T-helper 1 cell treated with Interleukin-12 subunit alpha and Interleukin-12 subunit beta and Interleukin-4 antibody, amounts not matched to agents 30 ng/mL and 1 ng/mL, for 36 hours (primary cell): ENCODE measurements at regions not wholly inside any gene's neighbourhood (a gene's known extent, or its start where the extent isn't known, plus 50 kb on each side); places are given as distances from the start of the nearest gene placed in this dataset.
"Not testable (repeated sequence)": the region's sequence is repeated elsewhere in the genome, so short reads cannot be mapped to it uniquely, and the experiment has no call there.

Experiments
- intact Hi-C: fragments of 100-400 bp; cut with micrococcal nuclease; formaldehyde crosslinking; loops from one replicate; pipeline ENCODE4 v1.15.1; 2024

GRCh38 chr14:106396999-106397398 is 870.6 kb downstream of the TMEM121 start:
- intact Hi-C loops, result no loop called here

GRCh38 chr14:106398931-106399331 is 872.5 kb downstream of the TMEM121 start:
- intact Hi-C loops, result loop anchor here (1.0 kb wide), 1 partner anchor 21 kb away; no protein-coding TSS in a partner anchor

GRCh38 chr14:106401316-106401715 is 874.9 kb downstream of the TMEM121 start:
- intact Hi-C loops, result not testable (repeated sequence)

DNA sequence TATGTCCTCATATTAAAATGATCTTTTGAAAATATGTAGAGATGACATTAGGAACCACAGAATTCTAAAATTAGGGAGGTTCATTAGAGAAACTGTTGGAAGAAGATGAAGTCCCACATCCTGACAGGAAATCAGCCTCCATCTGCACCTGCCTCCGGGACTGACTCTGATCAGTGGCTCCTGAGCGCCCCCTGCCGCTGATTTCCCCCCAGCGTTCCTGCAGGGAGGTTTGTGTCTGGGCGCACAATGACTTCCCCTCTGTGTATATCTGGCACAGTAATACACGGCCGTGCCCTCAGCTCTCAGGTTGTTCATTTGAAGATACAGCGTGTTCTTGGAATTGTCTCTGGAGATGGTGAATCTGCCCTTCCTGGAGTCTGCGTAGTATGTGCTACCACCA is 883.8 kb downstream of the TMEM121 start:
- intact Hi-C loops, result not testable (repeated sequence)

DNA sequence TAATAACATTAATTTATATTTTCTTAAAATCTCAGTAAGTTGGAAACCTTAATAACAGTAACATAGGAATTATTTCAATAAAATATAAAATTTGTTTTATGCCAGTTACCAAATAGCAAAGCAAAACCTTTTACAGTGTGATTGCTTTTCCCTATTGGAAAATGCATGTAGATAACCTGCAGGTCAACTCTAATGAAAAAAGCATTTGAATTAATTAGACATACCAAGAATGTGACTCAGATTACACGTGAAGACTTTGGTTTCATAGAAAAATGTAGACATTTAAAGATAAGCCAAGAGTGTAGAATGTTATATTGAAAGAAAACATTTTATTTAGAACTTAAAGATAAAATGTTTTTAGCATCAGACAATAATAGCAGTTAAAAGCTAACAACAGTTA is 888.1 kb downstream of the TMEM121 start:
- intact Hi-C loops, result no loop called here

- intact Hi-C loops, result loop anchor here (1.0 to 5.0 kb wide), 5 partner anchors 45 to 420 kb away; no protein-coding TSS in a partner anchor
Measured at GRCh38 chr14:106417224-106418049, 891.1 kb downstream of the TMEM121 start.

GRCh38 chr14:106419376-106419965 is 893.1 kb downstream of the TMEM121 start:
- intact Hi-C loops, result loop anchor here (5.0 kb wide), 1 partner anchor 422 kb away; no protein-coding TSS in a partner anchor

DNA sequence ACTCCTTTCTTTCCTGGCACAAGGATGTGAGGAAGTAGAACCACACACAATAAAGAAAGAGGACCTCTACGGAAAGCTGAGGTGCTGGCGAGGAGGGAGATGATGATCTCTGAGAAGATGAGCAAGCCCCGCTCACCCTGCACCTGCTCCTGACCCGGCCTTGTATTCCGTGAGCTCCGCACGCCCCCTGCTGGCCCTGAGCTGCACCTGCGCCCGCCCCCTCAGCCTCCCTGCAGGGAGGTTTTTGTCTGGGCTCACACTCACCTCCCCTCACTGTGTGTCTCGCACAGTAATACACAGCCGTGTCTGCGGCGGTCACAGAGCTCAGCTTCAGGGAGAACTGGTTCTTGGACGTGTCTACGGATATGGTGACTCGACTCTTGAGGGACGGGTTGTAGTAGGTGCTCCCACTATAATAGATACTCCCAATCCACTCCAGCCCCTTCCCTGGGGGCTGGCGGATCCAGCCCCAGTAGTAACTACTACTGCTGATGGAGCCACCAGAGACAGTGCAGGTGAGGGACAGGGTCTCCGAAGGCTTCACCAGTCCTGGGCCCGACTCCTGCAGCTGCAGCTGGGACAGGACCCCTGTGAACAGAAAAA is 895.1 kb downstream of the TMEM121 start:
- intact Hi-C loops, result not testable (repeated sequence)

DNA sequence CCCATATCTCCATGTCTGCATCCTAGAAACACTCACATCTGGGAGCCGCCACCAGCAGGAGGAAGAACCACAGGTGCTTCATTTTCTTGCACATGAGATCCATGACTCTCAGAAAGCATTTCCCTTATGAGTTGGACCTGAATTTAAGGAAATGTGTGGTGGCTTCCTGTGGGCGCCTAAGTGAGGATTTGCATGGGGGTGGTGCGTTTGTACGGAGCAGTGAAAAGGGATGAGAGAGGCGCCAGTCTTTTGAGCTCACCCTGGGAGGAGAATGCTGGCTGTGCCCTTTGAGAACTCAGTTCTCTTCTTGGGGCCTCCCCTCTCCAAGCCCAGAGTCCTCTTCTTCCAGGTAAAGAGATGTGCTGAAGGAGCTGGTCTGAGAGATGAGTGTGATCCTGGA is 895.7 kb downstream of the TMEM121 start:
- intact Hi-C loops, result no loop called here

DNA sequence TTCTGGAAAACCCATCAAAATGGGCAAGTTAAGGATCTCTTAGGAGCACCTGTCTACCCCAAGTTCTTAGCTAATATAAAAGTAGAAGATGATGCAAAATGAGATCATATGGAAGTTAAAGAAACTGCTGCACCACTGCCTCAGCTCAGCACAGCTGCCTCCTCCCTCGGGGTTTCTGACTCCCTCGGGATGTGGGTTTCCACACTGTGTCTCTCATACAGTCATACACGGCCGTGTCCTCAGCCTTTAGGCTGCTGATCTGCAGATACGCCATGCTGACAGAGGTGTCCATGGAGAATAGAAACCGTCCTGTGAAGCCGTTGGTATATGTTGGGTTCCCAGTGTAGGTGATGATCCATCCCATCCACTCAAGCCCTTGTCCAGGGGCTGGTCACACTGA is 898.8 kb downstream of the TMEM121 start:
- intact Hi-C loops, result not testable (repeated sequence)

- intact Hi-C loops, result loop anchor here (1.0 kb wide), 1 partner anchor 82 kb away; no protein-coding TSS in a partner anchor
Measured at GRCh38 chr14:106436310-106436905, 910.0 kb downstream of the TMEM121 start.

GRCh38 chr14:106442857-106443256 is 916.5 kb downstream of the TMEM121 start:
- intact Hi-C loops, result no loop called here

DNA sequence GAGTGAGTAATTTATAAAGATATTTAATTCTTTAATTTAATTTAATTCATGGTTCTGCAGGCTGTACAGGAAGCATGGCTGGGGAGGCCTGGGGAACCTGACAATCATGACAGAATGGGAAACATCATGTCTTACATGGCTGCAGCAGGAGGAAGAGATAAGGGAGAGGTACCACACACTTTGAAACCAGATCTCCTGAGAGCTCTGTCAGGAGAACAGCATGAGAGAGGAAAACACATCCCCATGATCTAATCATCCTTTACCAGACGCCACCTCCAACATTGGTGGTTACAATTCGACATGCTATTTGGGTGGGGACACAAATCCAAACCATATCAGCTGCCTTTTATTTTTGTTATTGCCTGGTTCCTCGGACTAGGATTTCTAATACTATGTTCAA is 928.6 kb downstream of the TMEM121 start:
- intact Hi-C loops, result no loop called here

- intact Hi-C loops, result loop anchor here (1.0 kb wide), 1 partner anchor 58 kb away; no protein-coding TSS in a partner anchor
Measured at GRCh38 chr14:106459971-106460730, 933.8 kb downstream of the TMEM121 start.

DNA sequence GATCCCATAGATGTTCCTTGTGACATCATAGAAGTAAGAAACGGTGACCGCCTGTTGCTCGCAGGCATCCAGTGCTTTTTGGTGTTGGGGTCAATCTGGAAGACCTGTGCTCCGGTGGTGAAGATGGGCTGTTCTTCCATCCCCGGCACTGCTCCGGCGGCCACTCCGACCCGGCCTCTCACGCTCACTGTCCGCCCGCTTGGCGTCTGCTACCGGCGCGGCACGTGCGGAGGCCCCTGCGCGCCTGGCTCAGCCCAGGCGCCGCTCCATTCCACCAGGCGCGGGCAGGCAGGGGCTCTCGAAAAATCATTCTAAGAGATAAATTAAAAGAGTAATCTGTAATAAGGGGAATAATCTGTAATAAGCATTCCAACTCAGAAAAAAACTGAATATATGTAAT is 934.5 kb downstream of the TMEM121 start:
- intact Hi-C loops, result loop anchor here (1.0 kb wide), 1 partner anchor 57 kb away; no protein-coding TSS in a partner anchor

GRCh38 chr14:106466483-106466882 is 940.1 kb downstream of the TMEM121 start:
- intact Hi-C loops, result not testable (repeated sequence)

DNA sequence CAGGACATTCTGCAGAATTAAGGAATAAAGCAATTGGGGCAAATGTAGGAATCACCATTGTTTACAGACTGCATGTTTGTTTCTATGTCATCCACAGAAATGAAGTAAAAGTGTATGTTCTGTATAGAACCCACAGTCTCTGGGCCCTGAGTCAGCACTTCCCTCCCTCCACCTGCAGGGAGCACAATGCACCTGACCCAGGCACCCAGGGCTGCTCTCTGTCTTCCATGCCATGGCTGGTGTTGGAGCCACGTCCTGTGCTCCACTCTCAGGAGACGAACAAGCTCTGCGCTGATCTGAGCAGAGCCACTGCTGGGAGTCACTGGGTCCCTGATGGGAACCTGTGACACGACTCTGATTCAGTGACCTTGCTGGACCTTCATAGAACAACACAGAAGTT is 942.5 kb downstream of the TMEM121 start:
- intact Hi-C loops, result loop anchor here (2.0 kb wide), 1 partner anchor 50 kb away; no protein-coding TSS in a partner anchor

DNA sequence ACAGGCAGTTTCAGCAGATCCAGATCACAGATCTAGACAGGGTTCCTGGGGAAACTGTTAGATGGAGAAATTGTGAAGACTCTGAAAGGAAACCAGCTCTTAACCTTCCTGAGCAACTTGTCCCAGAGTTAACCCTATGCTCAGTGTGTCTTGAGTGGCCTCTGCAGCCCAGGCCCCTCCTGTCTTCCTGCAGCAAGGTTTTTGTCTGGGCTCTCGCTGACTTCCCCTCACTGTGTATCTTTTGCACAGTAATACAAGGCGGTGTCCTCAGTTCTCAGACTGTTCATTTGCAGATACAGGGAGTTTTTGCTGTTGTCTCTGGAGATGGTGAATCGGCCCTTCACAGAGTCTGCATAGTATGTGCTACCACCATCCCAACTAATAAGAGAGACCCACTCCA is 943.6 kb downstream of the TMEM121 start:
- intact Hi-C loops, result not testable (repeated sequence)

GRCh38 chr14:106474261-106475028 is 948.1 kb downstream of the TMEM121 start:
- intact Hi-C loops, result not testable (repeated sequence)

GRCh38 chr14:106475214-106475613 is 948.8 kb downstream of the TMEM121 start:
- intact Hi-C loops, result not testable (repeated sequence)
